Large intestine (tissue), 3 donors: ENCODE measurements at regions not wholly inside any gene's neighbourhood (a gene's known extent, or its start where the extent isn't known, plus 50 kb on each side); places are given as distances from the start of the nearest gene placed in this dataset.

Experiments used
- DNase-seq, 2 donors: peaks; one replicate each; pipeline versions ENCODE4 v3.0.0 to v3.0.0-alpha.2; 2013
- H3K27ac ChIP-seq: one replicate; pipeline ENCODE4 v1.5.1; 2013; ENCODE audit warnings: low read length
- H3K27me3 ChIP-seq: 2 replicates; pipeline ENCODE4 v1.6.1; 2013; ENCODE audit warnings: low read length; ENCODE audit not compliant: control insufficient read depth, insufficient read depth
- H3K36me3 ChIP-seq: 2 replicates; pipeline ENCODE4 v1.6.1; 2013; ENCODE audit warnings: low read length; ENCODE audit not compliant: control insufficient read depth, insufficient read depth
- H3K4me1 ChIP-seq: one replicate; pipeline ENCODE4 v1.6.1; 2013; ENCODE audit warnings: low read length; ENCODE audit not compliant: control insufficient read depth, insufficient read depth
- H3K4me3 ChIP-seq: one replicate; pipeline ENCODE4 v1.5.1; 2013; ENCODE audit warnings: low read length
- H3K9me3 ChIP-seq: one replicate; pipeline ENCODE4 v1.6.1; 2013; ENCODE audit warnings: mild to moderate bottlenecking, low read depth, low read length, moderate library complexity; ENCODE audit not compliant: control insufficient read depth
- WGBS: methylation state at CpG from one replicate; pipeline ENCODE4 v1.1.5; 2013; ENCODE audit warnings: low lambda C conversion rate; ENCODE audit not compliant: insufficient coverage; 5-methylcytosine and 5-hydroxymethylcytosine counted together

- Histone ChIP-seq H3K36me3 (no peaks in the 10 kb centered on the region), H3K27ac (no peak overlapping the region), H3K4me3 (no peak overlapping the region), H3K4me1 (no peaks in the 10 kb centered on the region), H3K27me3 (no peaks in the 10 kb centered on the region), H3K9me3 (no peaks in the 10 kb centered on the region)
- WGBS: 56% methylated on average over 1 of the region's 5 CpGs
- no peak for DNase-seq
Measured at GRCh38 chr16:60731329-60732050, 1304.7 kb downstream of the CDH8 start.

- Histone ChIP-seq H3K27ac (no peak overlapping the region), H3K4me3 (no peak overlapping the region), H3K27me3 (no peaks in the 10 kb centered on the region), H3K36me3 (no peaks in the 10 kb centered on the region), H3K4me1 (no peaks in the 10 kb centered on the region), H3K9me3 (no peaks in the 10 kb centered on the region)
- DNase-seq: no peak
Measured at GRCh38 chr16:60729051-60729450, 1307.2 kb downstream of the CDH8 start.

GRCh38 chr16:60727851-60728250 is 1308.4 kb downstream of the CDH8 start:
- no peaks in the 10 kb centered on the region for H3K27me3 ChIP-seq
- no peaks in the 10 kb centered on the region for H3K9me3 ChIP-seq
- no peak overlapping the region for H3K4me3 ChIP-seq
- H3K27ac ChIP-seq: no peak overlapping the region
- H3K36me3 ChIP-seq: no peaks in the 10 kb centered on the region
- no peaks in the 10 kb centered on the region for H3K4me1 ChIP-seq
- WGBS: 100% methylated on average over 1 of the region's 5 CpGs
- no peak for DNase-seq

GRCh38 chr16:60720060-60720459 is 1316.2 kb downstream of the CDH8 start:
- no peak for DNase-seq

GRCh38 chr16:60717808-60718207 is 1318.4 kb downstream of the CDH8 start:
- Histone ChIP-seq H3K4me1 (no peaks in the 10 kb centered on the region), H3K27me3 (no peaks in the 10 kb centered on the region), H3K27ac (no peak overlapping the region), H3K36me3 (no peaks in the 10 kb centered on the region), H3K4me3 (no peak overlapping the region), H3K9me3 (peaks cover 2% of the 10 kb centered on the region)
- no peak for DNase-seq
- 94% methylated on average over 2 of the region's 2 CpGs for WGBS

More at GRCh38 chr16:60720060-60720459, 1316.2 kb downstream of the CDH8 start:
- no peaks in the 10 kb centered on the region for H3K36me3 ChIP-seq
- H3K9me3 ChIP-seq: peaks cover 2% of the 10 kb centered on the region
- H3K4me1 ChIP-seq: no peaks in the 10 kb centered on the region
- H3K4me3 ChIP-seq: no peak overlapping the region
- no CpG with 5 or more reads among the region's 2 CpGs for WGBS
- H3K27ac ChIP-seq: no peak overlapping the region
- H3K27me3 ChIP-seq: no peaks in the 10 kb centered on the region

GRCh38 chr16:60712144-60712543 is 1324.1 kb downstream of the CDH8 start:
- no peak overlapping the region for H3K4me3 ChIP-seq
- no CpG with 5 or more reads among the region's 3 CpGs for WGBS

GRCh38 chr16:60704726-60705125 is 1331.5 kb downstream of the CDH8 start:
- no peak for DNase-seq
- H3K4me3 ChIP-seq: no peak overlapping the region
- WGBS: no CpG with 5 or more reads among the region's 1 CpG
- H3K27ac ChIP-seq: no peak overlapping the region
- no peaks in the 10 kb centered on the region for H3K4me1 ChIP-seq
- no peaks in the 10 kb centered on the region for H3K36me3 ChIP-seq
- no peaks in the 10 kb centered on the region for H3K27me3 ChIP-seq
- H3K9me3 ChIP-seq: no peaks in the 10 kb centered on the region

More at GRCh38 chr16:60712144-60712543, 1324.1 kb downstream of the CDH8 start:
- Histone ChIP-seq H3K36me3 (no peaks in the 10 kb centered on the region), H3K9me3 (no peaks in the 10 kb centered on the region), H3K27me3 (no peaks in the 10 kb centered on the region), H3K4me1 (no peaks in the 10 kb centered on the region), H3K27ac (no peak overlapping the region)
- no peak for DNase-seq

GRCh38 chr16:60703096-60703495 is 1333.1 kb downstream of the CDH8 start:
- no peaks in the 10 kb centered on the region for H3K9me3 ChIP-seq
- no peaks in the 10 kb centered on the region for H3K36me3 ChIP-seq
- no peak for DNase-seq
- no peaks in the 10 kb centered on the region for H3K27me3 ChIP-seq
- no peak overlapping the region for H3K27ac ChIP-seq
- 32% methylated on average over 3 of the region's 3 CpGs for WGBS
- H3K4me3 ChIP-seq: no peak overlapping the region
- H3K4me1 ChIP-seq: no peaks in the 10 kb centered on the region

GRCh38 chr16:60686824-60687223 is 1349.4 kb downstream of the CDH8 start:
- no peak overlapping the region for H3K27ac ChIP-seq
- H3K9me3 ChIP-seq: no peaks in the 10 kb centered on the region
- H3K27me3 ChIP-seq: no peaks in the 10 kb centered on the region
- no peak overlapping the region for H3K4me3 ChIP-seq
- H3K4me1 ChIP-seq: no peaks in the 10 kb centered on the region
- no peaks in the 10 kb centered on the region for H3K36me3 ChIP-seq
- 83% methylated on average over 2 of the region's 2 CpGs for WGBS
- DNase-seq: no peak

- WGBS: 27% methylated on average over 3 of the region's 4 CpGs
- Histone ChIP-seq H3K9me3 (no peaks in the 10 kb centered on the region), H3K4me1 (no peaks in the 10 kb centered on the region), H3K27ac (no peak overlapping the region), H3K4me3 (no peak overlapping the region), H3K27me3 (no peaks in the 10 kb centered on the region), H3K36me3 (no peaks in the 10 kb centered on the region)
- DNase-seq: no peak
Measured at GRCh38 chr16:60684002-60684401, 1352.2 kb downstream of the CDH8 start.

GRCh38 chr16:60682219-60682618 is 1354.0 kb downstream of the CDH8 start:
- Histone ChIP-seq H3K4me1 (no peaks in the 10 kb centered on the region), H3K27me3 (no peaks in the 10 kb centered on the region), H3K36me3 (no peaks in the 10 kb centered on the region), H3K4me3 (no peak overlapping the region), H3K27ac (no peak overlapping the region), H3K9me3 (no peaks in the 10 kb centered on the region)
- 83% methylated on average over 1 of the region's 1 CpG for WGBS
- no peak for DNase-seq
